Mesendoderm (in vitro differentiated cells): ENCODE measurements at regions not wholly inside any gene's neighbourhood (a gene's known extent, or its start where the extent isn't known, plus 50 kb on each side); places are given as distances from the start of the nearest gene placed in this dataset.
"Not testable (repeated sequence)": the region's sequence is repeated elsewhere in the genome, so short reads cannot be mapped to it uniquely, and the experiment has no call there.

Source experiments
- DNase-seq: peaks from one replicate; pipeline ENCODE4 v3.0.0; 2013
- H2AK5ac ChIP-seq: 2 replicates; pipeline ENCODE4 v1.6.1; 2013; ENCODE audit warnings: low read length, inconsistent platforms
- H2BK120ac ChIP-seq: 2 replicates; pipeline ENCODE4 v1.6.1; 2013; ENCODE audit warnings: low read depth, mild to moderate bottlenecking, low read length, moderate library complexity, mixed read lengths
- H2BK15ac ChIP-seq: replicated peaks from 2 replicates; pipeline ENCODE4 v1.6.1; 2013; ENCODE audit warnings: low read depth, mild to moderate bottlenecking, moderate library complexity
- H2BK5ac ChIP-seq: 2 replicates; pipeline ENCODE4 v1.6.1; 2013; ENCODE audit warnings: low read length, inconsistent platforms
- H3K18ac ChIP-seq: 2 replicates; pipeline ENCODE4 v1.6.1; 2013; ENCODE audit warnings: mild to moderate bottlenecking, low read length, mixed read lengths
- H3K23ac ChIP-seq: one replicate; pipeline ENCODE4 v1.6.1; 2013; ENCODE audit warnings: low read length
- H3K27ac ChIP-seq: 2 replicates; pipeline ENCODE4 v1.5.1; 2013; ENCODE audit warnings: low read depth, mild to moderate bottlenecking, inconsistent platforms, low read length, moderate library complexity
- H3K27me3 ChIP-seq: 2 replicates; pipeline ENCODE4 v1.6.1; 2013; ENCODE audit warnings: low read length, control low read depth, mild to moderate bottlenecking, inconsistent platforms; ENCODE audit not compliant: insufficient read depth, poor library complexity
- H3K36me3 ChIP-seq: 2 replicates; pipeline ENCODE4 v1.6.1; 2013; ENCODE audit warnings: low read length, inconsistent platforms; ENCODE audit not compliant: control insufficient read depth, insufficient read depth
- H3K4ac ChIP-seq: one replicate; pipeline ENCODE4 v1.6.1; 2013; ENCODE audit warnings: low read depth, mild to moderate bottlenecking, low read length, moderate library complexity
- H3K4me1 ChIP-seq: 2 replicates; pipeline ENCODE4 v1.6.1; 2013; ENCODE audit warnings: low read depth, low read length, inconsistent platforms; ENCODE audit not compliant: control insufficient read depth
- H3K4me2 ChIP-seq: 2 replicates; pipeline ENCODE4 v1.6.1; 2013; ENCODE audit warnings: low read length
- H3K4me3 ChIP-seq: 2 replicates; pipeline ENCODE4 v1.5.1; 2013; ENCODE audit warnings: mild to moderate bottlenecking, low read length
- H3K56ac ChIP-seq: one replicate; pipeline ENCODE4 v1.6.1; 2013; ENCODE audit warnings: low read length
- H3K79me1 ChIP-seq: 2 replicates; pipeline ENCODE4 v1.6.1; 2013; ENCODE audit warnings: low read length, inconsistent platforms
- H3K79me2 ChIP-seq: 2 replicates; pipeline ENCODE4 v1.6.1; 2013; ENCODE audit warnings: mild to moderate bottlenecking, low read length; ENCODE audit not compliant: control insufficient read depth, insufficient read depth
- H3K9ac ChIP-seq: 2 replicates; pipeline ENCODE4 v1.6.1; 2013; ENCODE audit warnings: low read length, inconsistent platforms
- H4K5ac ChIP-seq: one replicate; pipeline ENCODE4 v1.6.1; 2013; ENCODE audit warnings: low read length
- H4K8ac ChIP-seq: one replicate; pipeline ENCODE4 v1.6.1; 2013; ENCODE audit warnings: low read depth, mild to moderate bottlenecking, control low read depth, low read length, moderate library complexity
- WGBS: extraction: QIAGEN DNeasy Blood & Tissue Kit; methylation state at CpG from one replicate; pipeline ENCODE4 v1.1.7; 2013; ENCODE audit warnings: low lambda C conversion rate, missing lambda C conversion rate; ENCODE audit not compliant: insufficient coverage; ENCODE audit errors: extremely low coverage; 5-methylcytosine and 5-hydroxymethylcytosine counted together

DNA sequence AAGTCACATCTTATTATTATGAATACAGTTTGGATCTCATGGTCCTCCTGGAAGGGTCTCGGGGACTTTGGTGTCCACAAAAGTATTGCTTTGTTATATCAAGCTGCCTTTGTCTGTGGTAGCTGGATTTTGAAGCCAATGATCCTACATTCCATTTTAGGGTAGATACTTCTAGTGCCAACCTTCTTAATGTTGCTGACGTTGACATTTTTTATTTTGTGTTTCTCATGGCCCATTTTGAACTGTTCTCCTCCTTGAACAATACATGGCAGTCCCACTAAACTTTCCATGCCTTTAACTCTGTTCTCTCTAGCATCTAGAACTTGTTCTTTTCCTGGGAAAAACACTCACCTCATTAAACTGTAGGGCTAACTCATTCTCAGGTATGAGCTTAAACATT lies 425.8 kb downstream of the KCTD16 start:
- Histone ChIP-seq H3K23ac (no peak overlapping the region), H3K79me2 (no peaks in the 10 kb centered on the region), H2AK5ac (no peak overlapping the region), H3K36me3 (no peaks in the 10 kb centered on the region), H3K18ac (no peak overlapping the region), H3K4me3 (no peak overlapping the region), H3K4ac (no peak overlapping the region), H3K79me1 (no peaks in the 10 kb centered on the region), H2BK5ac (no peak overlapping the region), H4K5ac (no peak overlapping the region), H2BK15ac (no peak overlapping the region), H3K27me3 (no peaks in the 10 kb centered on the region), H3K9ac (no peak overlapping the region), H4K8ac (no peak overlapping the region), H3K4me1 (no peaks in the 10 kb centered on the region), H3K27ac (no peak overlapping the region), H2BK120ac (no peak overlapping the region), H3K4me2 (no peak overlapping the region), H3K56ac (no peak overlapping the region)
- no CpG with 5 or more reads among the region's 2 CpGs for WGBS
- DNase-seq = no peak

GRCh38 chr5:144594919-144595318 lies 424.2 kb downstream of the KCTD16 start:
- WGBS = no CpG with 5 or more reads among the region's 25 CpGs
- no peak overlapping the region for H3K23ac ChIP-seq
- H2BK120ac ChIP-seq = no peak overlapping the region
- H3K4me2 ChIP-seq = no peak overlapping the region
- H4K8ac ChIP-seq = no peak overlapping the region
- no peak overlapping the region for H2BK15ac ChIP-seq
- no peak overlapping the region for H3K9ac ChIP-seq
- H3K4me3 ChIP-seq = no peak overlapping the region
- no peak overlapping the region for H3K4ac ChIP-seq
- no peaks in the 10 kb centered on the region for H3K36me3 ChIP-seq
- H3K27me3 ChIP-seq = no peaks in the 10 kb centered on the region
- H3K18ac ChIP-seq = no peak overlapping the region
- H2BK5ac ChIP-seq = peak overlapping the region; percentile 23
- no peak overlapping the region for H2AK5ac ChIP-seq
- H3K56ac ChIP-seq = peak overlapping the region; percentile 57
- H3K79me2 ChIP-seq = no peaks in the 10 kb centered on the region
- H3K4me1 ChIP-seq = no peaks in the 10 kb centered on the region
- no peak for DNase-seq
- no peaks in the 10 kb centered on the region for H3K79me1 ChIP-seq
- H3K27ac ChIP-seq = peak overlapping the region; percentile 21
- no peak overlapping the region for H4K5ac ChIP-seq

GRCh38 chr5:144594234-144594633 lies 423.6 kb downstream of the KCTD16 start:
- H3K27me3 ChIP-seq, H3K79me1 ChIP-seq, H2AK5ac ChIP-seq, H3K23ac ChIP-seq, H3K4me2 ChIP-seq, H4K8ac ChIP-seq, H2BK120ac ChIP-seq, H3K9ac ChIP-seq, H3K4me1 ChIP-seq, H3K79me2 ChIP-seq, H3K4me3 ChIP-seq, H2BK15ac ChIP-seq, H4K5ac ChIP-seq, H3K36me3 ChIP-seq, H3K27ac ChIP-seq, H2BK5ac ChIP-seq: not testable (repeated sequence)
- peak; percentile 85 for DNase-seq
- Histone ChIP-seq H3K4ac (peak overlapping the region; percentile 39), H3K18ac (peak overlapping the region; percentile 19), H3K56ac (peak overlapping the region; percentile 19)
- no CpG with 5 or more reads among the region's 4 CpGs for WGBS

GRCh38 chr5:144585681-144586080 lies 415.0 kb downstream of the KCTD16 start:
- Histone ChIP-seq H3K4me2 (no peak overlapping the region), H3K18ac (no peak overlapping the region), H3K9ac (no peak overlapping the region), H3K27ac (no peak overlapping the region), H3K79me1 (no peaks in the 10 kb centered on the region), H4K8ac (no peak overlapping the region), H3K4me1 (no peaks in the 10 kb centered on the region), H4K5ac (no peak overlapping the region), H3K36me3 (no peaks in the 10 kb centered on the region), H2BK5ac (no peak overlapping the region), H2AK5ac (no peak overlapping the region), H3K27me3 (no peaks in the 10 kb centered on the region), H3K4ac (no peak overlapping the region), H2BK15ac (no peak overlapping the region), H3K23ac (no peak overlapping the region), H3K4me3 (no peak overlapping the region), H2BK120ac (peak overlapping the region; percentile 82), H3K79me2 (no peaks in the 10 kb centered on the region), H3K56ac (no peak overlapping the region)
- no peak for DNase-seq
- no CpG with 5 or more reads among the region's 5 CpGs for WGBS

GRCh38 chr5:144583541-144584449 lies 413.1 kb downstream of the KCTD16 start:
- H4K8ac ChIP-seq = no peak overlapping the region
- no peaks in the 10 kb centered on the region for H3K27me3 ChIP-seq
- H3K4me2 ChIP-seq = no peak overlapping the region
- H2AK5ac ChIP-seq = no peak overlapping the region
- H3K36me3 ChIP-seq = no peaks in the 10 kb centered on the region
- no peak overlapping the region for H3K27ac ChIP-seq
- H3K4me1 ChIP-seq = no peaks in the 10 kb centered on the region
- H3K56ac ChIP-seq = no peak overlapping the region
- no CpG with 5 or more reads among the region's 7 CpGs for WGBS
- no peak overlapping the region for H3K4ac ChIP-seq
- no peak overlapping the region for H2BK15ac ChIP-seq
- no peak overlapping the region for H4K5ac ChIP-seq
- no peak overlapping the region for H2BK120ac ChIP-seq
- H3K79me2 ChIP-seq = no peaks in the 10 kb centered on the region
- H3K4me3 ChIP-seq = no peak overlapping the region
- no peak overlapping the region for H3K9ac ChIP-seq
- DNase-seq = no peak
- H3K79me1 ChIP-seq = no peaks in the 10 kb centered on the region
- H3K18ac ChIP-seq = peak overlapping the region; percentile 41
- H3K23ac ChIP-seq = no peak overlapping the region
- H2BK5ac ChIP-seq = no peak overlapping the region

DNA sequence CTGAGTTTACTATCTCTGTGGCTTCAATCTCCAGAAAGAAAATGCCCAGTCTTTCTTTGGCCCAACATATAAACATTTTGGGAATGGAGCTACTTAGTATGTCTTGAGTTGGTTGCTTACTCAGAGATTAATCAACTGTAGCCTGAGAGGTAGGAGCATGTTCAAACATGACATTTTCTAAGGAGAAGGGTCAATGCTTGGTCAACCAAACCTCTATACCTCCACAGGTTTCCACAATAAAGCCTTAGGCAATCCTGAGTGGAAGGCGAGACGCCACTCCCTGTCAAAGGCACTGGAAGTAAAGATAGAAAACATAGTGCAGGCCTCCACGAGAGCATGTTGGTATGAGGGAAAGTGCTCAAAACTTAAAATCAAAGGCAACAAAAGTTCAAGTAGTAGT lies 411.4 kb downstream of the KCTD16 start:
- Histone ChIP-seq H3K23ac (no peak overlapping the region), H3K4ac (no peak overlapping the region), H2BK120ac (no peak overlapping the region), H2AK5ac (no peak overlapping the region), H2BK5ac (no peak overlapping the region), H3K27ac (no peak overlapping the region), H3K4me1 (no peaks in the 10 kb centered on the region), H4K5ac (no peak overlapping the region), H3K79me2 (no peaks in the 10 kb centered on the region), H3K79me1 (no peaks in the 10 kb centered on the region), H4K8ac (peak overlapping the region; percentile 14), H3K9ac (no peak overlapping the region), H3K56ac (no peak overlapping the region), H3K36me3 (no peaks in the 10 kb centered on the region), H3K18ac (peak overlapping the region; percentile 22), H2BK15ac (no peak overlapping the region), H3K4me3 (no peak overlapping the region), H3K27me3 (no peaks in the 10 kb centered on the region), H3K4me2 (no peak overlapping the region)
- no CpG with 5 or more reads among the region's 3 CpGs for WGBS
- no peak for DNase-seq
